ENCODE measurements at regions not wholly inside any gene's neighbourhood (a gene's known extent, or its start where the extent isn't known, plus 50 kb on each side); places are given as distances from the start of the nearest gene placed in this dataset.
"Not testable (repeated sequence)": the region's sequence is repeated elsewhere in the genome, so short reads cannot be mapped to it uniquely, and the experiment has no call there.

DNA sequence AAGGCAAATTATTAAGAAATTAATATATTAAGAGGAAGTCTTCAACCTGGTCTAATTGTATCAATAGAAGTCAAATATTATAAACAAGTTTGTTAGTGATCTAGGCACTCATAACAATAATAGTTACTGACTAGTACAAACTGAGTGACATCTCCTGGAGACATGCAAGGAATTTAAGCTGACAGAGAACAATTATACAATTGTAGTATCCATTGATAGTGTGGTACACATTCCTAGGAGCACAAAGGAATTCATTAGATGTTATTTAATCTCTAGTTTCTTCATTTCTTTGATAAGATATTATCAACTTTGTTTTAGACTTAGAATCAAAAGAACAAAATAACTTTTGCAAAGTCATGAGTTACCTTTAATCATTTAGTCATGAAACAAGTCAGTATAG, 1048.6 kb downstream of the PCDH7 start:
- no peak overlapping the region for H3K4me3 ChIP-seq (ENCODE audit: control insufficient read depth in 1 of 7, extremely low read depth in 1 of 7, insufficient read depth in 4 of 7, low read depth in 2 of 7, low read length in 6 of 7)
- no peak overlapping the region for H3K27ac ChIP-seq (ENCODE audit: insufficient read depth in 1 of 2, low read depth in 1 of 2, low read length in 2 of 2, poor library complexity in 1 of 2, severe bottlenecking in 2 of 2)
- ChIA-PET POLR2A (no interaction called here), CTCF (no interaction called here)
- no peaks in the 10 kb centered on the region for H3K4me1 ChIP-seq (ENCODE audit: control extremely low read depth in 1 of 4, control insufficient read depth in 4 of 4, insufficient read depth in 4 of 4, low read length in 3 of 4)
- no peak for DNase-seq
- H3K9me3 ChIP-seq (ENCODE audit: control extremely low read depth in 1 of 5, control insufficient read depth in 4 of 5, insufficient read depth in 2 of 5, low read depth in 1 of 5, low read length in 4 of 5): no peaks in the 10 kb centered on the region
- H3K27me3 ChIP-seq (replicated peaks in 2 of 5; ENCODE audit: control insufficient read depth in 4 of 5, insufficient read depth in 5 of 5, low read length in 4 of 5): no peaks in the 10 kb centered on the region
- no peaks in the 10 kb centered on the region for H3K36me3 ChIP-seq (ENCODE audit: control insufficient read depth in 4 of 4, insufficient read depth in 4 of 4, low read length in 3 of 4)

DNA sequence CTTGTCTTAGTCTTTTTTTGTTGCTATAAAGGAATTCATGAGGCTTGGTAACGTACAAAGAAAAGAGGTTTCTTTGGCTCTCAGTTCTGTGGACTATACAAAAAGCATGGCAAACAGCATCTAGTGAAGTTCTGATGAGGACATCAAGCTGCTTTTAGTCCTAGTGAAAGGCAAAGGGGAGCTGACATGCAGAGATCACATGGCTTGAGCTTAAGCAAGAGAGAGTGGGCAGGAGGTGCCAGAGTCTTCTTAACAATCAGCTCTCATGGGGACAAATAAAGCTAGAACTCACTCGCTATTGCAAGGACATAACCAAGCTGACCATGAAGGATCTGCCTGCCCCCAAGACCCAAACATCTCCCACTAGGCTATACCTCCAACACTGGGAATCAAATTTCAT, 1063.1 kb downstream of the PCDH7 start:
- Histone ChIP-seq H3K36me3 (ENCODE audit: control insufficient read depth in 4 of 4, insufficient read depth in 4 of 4, low read length in 3 of 4) (no peaks in the 10 kb centered on the region), H3K4me1 (ENCODE audit: control extremely low read depth in 1 of 4, control insufficient read depth in 4 of 4, insufficient read depth in 4 of 4, low read length in 3 of 4) (no peaks in the 10 kb centered on the region), H3K9me3 (ENCODE audit: control extremely low read depth in 1 of 5, control insufficient read depth in 4 of 5, insufficient read depth in 2 of 5, low read depth in 1 of 5, low read length in 4 of 5) (no peaks in the 10 kb centered on the region), H3K27ac (ENCODE audit: insufficient read depth in 1 of 2, low read depth in 1 of 2, low read length in 2 of 2, poor library complexity in 1 of 2, severe bottlenecking in 2 of 2) (no peak overlapping the region), H3K27me3 (replicated peaks in 2 of 5; ENCODE audit: control insufficient read depth in 4 of 5, insufficient read depth in 5 of 5, low read length in 4 of 5) (no peaks in the 10 kb centered on the region), H3K4me3 (ENCODE audit: control insufficient read depth in 1 of 7, extremely low read depth in 1 of 7, insufficient read depth in 4 of 7, low read depth in 2 of 7, low read length in 6 of 7) (no peak overlapping the region)
- no peak for DNase-seq
- 83% methylated on average over 2 of the region's 2 CpGs for WGBS (ENCODE audit: insufficient coverage)
- POLR2A ChIA-PET: no interaction called here
- CTCF ChIA-PET: no interaction called here

DNA sequence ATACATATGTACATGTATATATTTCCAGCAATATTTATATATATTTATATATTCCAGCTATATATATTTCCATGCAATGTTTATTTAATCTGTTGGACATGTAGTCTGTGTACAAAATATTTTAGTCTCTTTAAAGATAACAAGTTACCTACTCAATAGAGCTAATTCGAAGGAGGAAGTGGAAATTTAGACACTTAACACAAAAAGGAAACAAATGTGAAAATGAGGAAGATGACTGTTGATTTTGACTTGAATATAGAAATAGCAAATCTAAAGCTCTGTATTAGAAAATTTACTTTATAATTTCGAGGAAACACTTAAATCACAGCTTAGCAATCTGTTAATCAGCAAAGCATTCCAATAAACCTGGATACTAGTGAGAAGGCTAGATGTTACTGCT, 1064.4 kb downstream of the PCDH7 start:
- no CpG with 5 or more reads among the region's 2 CpGs for WGBS (ENCODE audit: insufficient coverage)
- Histone ChIP-seq H3K36me3 (ENCODE audit: control insufficient read depth in 4 of 4, insufficient read depth in 4 of 4, low read length in 3 of 4) (no peaks in the 10 kb centered on the region), H3K27ac (ENCODE audit: insufficient read depth in 1 of 2, low read depth in 1 of 2, low read length in 2 of 2, poor library complexity in 1 of 2, severe bottlenecking in 2 of 2) (no peak overlapping the region), H3K9me3 (ENCODE audit: control extremely low read depth in 1 of 5, control insufficient read depth in 4 of 5, insufficient read depth in 2 of 5, low read depth in 1 of 5, low read length in 4 of 5) (no peaks in the 10 kb centered on the region), H3K4me3 (ENCODE audit: control insufficient read depth in 1 of 7, extremely low read depth in 1 of 7, insufficient read depth in 4 of 7, low read depth in 2 of 7, low read length in 6 of 7) (no peak overlapping the region), H3K27me3 (replicated peaks in 2 of 5; ENCODE audit: control insufficient read depth in 4 of 5, insufficient read depth in 5 of 5, low read length in 4 of 5) (no peaks in the 10 kb centered on the region), H3K4me1 (ENCODE audit: control extremely low read depth in 1 of 4, control insufficient read depth in 4 of 4, insufficient read depth in 4 of 4, low read length in 3 of 4) (no peaks in the 10 kb centered on the region)
- POLR2A ChIA-PET: no interaction called here
- no peak for DNase-seq
- CTCF ChIA-PET: no interaction called here

DNA sequence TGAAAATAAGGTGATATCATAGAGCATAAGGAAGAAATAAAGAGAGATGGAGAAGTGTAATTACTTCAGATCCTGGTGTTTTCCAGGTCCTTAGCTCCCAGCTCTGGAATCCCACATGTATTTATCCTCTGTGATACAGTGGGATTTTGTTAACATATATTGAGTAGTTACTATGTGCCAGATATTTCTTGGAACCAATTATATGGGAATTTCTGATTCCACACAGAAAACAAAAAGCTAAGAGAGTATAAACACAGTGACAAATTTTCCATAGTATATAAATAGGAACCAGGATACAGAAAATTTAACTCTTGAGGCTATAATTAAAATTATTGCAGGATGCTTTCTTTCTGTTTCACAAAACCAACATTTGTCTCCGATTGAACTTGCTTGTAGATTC, 1067.5 kb downstream of the PCDH7 start:
- Histone ChIP-seq H3K27me3 (replicated peaks in 2 of 5; ENCODE audit: control insufficient read depth in 4 of 5, insufficient read depth in 5 of 5, low read length in 4 of 5) (no peaks in the 10 kb centered on the region), H3K36me3 (ENCODE audit: control insufficient read depth in 4 of 4, insufficient read depth in 4 of 4, low read length in 3 of 4) (no peaks in the 10 kb centered on the region), H3K9me3 (ENCODE audit: control extremely low read depth in 1 of 5, control insufficient read depth in 4 of 5, insufficient read depth in 2 of 5, low read depth in 1 of 5, low read length in 4 of 5) (no peaks in the 10 kb centered on the region), H3K4me1 (ENCODE audit: control extremely low read depth in 1 of 4, control insufficient read depth in 4 of 4, insufficient read depth in 4 of 4, low read length in 3 of 4) (no peaks in the 10 kb centered on the region), H3K27ac (ENCODE audit: insufficient read depth in 1 of 2, low read depth in 1 of 2, low read length in 2 of 2, poor library complexity in 1 of 2, severe bottlenecking in 2 of 2) (no peak overlapping the region), H3K4me3 (ENCODE audit: control insufficient read depth in 1 of 7, extremely low read depth in 1 of 7, insufficient read depth in 4 of 7, low read depth in 2 of 7, low read length in 6 of 7) (no peak overlapping the region)
- ChIA-PET CTCF (no interaction called here), POLR2A (no interaction called here)
- WGBS (ENCODE audit: insufficient coverage): 100% methylated on average over 1 of the region's 1 CpG
- no peak for DNase-seq

DNA sequence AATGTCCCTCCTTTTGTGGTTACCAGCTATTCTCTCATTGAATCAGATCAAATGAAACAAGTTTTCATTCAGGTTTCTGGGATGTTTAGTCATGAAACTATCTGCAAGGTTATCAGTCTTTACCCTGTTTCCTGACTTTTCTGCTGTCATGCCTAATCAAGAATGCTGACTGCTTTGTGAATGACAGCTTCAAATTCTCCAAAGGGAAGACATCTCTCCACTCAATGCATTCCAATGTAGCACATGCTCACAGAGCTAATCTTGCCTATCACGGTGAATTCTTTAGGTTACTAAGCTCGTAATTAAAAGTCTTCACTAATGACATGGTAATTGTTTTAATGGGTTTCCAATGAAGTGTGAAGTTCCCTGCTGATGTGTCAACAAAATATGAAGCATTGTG, 1068.5 kb downstream of the PCDH7 start:
- ChIA-PET CTCF (interaction anchor here (1.4 kb wide), 1 partner anchor 25 kb away, joined by 3 read pairs; no protein-coding TSS in a partner anchor), POLR2A (no interaction called here)
- WGBS (ENCODE audit: insufficient coverage): 100% methylated on average over 2 of the region's 2 CpGs
- Histone ChIP-seq H3K36me3 (ENCODE audit: control insufficient read depth in 4 of 4, insufficient read depth in 4 of 4, low read length in 3 of 4) (no peaks in the 10 kb centered on the region), H3K9me3 (ENCODE audit: control extremely low read depth in 1 of 5, control insufficient read depth in 4 of 5, insufficient read depth in 2 of 5, low read depth in 1 of 5, low read length in 4 of 5) (no peaks in the 10 kb centered on the region), H3K27ac (ENCODE audit: insufficient read depth in 1 of 2, low read depth in 1 of 2, low read length in 2 of 2, poor library complexity in 1 of 2, severe bottlenecking in 2 of 2) (no peak overlapping the region), H3K4me3 (ENCODE audit: control insufficient read depth in 1 of 7, extremely low read depth in 1 of 7, insufficient read depth in 4 of 7, low read depth in 2 of 7, low read length in 6 of 7) (no peak overlapping the region), H3K27me3 (replicated peaks in 2 of 5; ENCODE audit: control insufficient read depth in 4 of 5, insufficient read depth in 5 of 5, low read length in 4 of 5) (no peaks in the 10 kb centered on the region), H3K4me1 (ENCODE audit: control extremely low read depth in 1 of 4, control insufficient read depth in 4 of 4, insufficient read depth in 4 of 4, low read length in 3 of 4) (no peaks in the 10 kb centered on the region)
- DNase-seq: no peak

DNA sequence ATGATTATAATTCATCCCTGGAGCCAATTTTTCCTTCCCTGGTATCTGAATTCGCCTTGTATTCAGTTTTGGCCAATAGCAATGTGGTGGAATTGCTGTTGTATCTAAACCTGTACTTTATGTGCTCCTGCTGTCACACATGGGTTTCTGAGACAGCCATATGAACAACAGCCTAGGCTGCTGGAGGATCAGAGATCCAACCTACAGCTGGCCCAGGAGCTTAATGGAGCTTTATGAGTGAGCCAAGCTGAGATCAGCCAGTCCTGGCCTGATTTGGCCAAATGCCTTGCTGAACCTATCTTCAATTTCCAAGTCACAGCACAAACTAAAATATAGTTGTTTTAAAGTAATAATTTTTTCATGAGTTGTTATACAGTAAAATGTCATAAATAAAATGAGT, 1071.5 kb downstream of the PCDH7 start:
- Histone ChIP-seq H3K9me3 (ENCODE audit: control extremely low read depth in 1 of 5, control insufficient read depth in 4 of 5, insufficient read depth in 2 of 5, low read depth in 1 of 5, low read length in 4 of 5) (no peaks in the 10 kb centered on the region), H3K4me1 (ENCODE audit: control extremely low read depth in 1 of 4, control insufficient read depth in 4 of 4, insufficient read depth in 4 of 4, low read length in 3 of 4) (no peaks in the 10 kb centered on the region), H3K36me3 (ENCODE audit: control insufficient read depth in 4 of 4, insufficient read depth in 4 of 4, low read length in 3 of 4) (no peaks in the 10 kb centered on the region), H3K4me3 (ENCODE audit: control insufficient read depth in 1 of 7, extremely low read depth in 1 of 7, insufficient read depth in 4 of 7, low read depth in 2 of 7, low read length in 6 of 7) (no peak overlapping the region), H3K27ac (ENCODE audit: insufficient read depth in 1 of 2, low read depth in 1 of 2, low read length in 2 of 2, poor library complexity in 1 of 2, severe bottlenecking in 2 of 2) (no peak overlapping the region), H3K27me3 (replicated peaks in 2 of 5; ENCODE audit: control insufficient read depth in 4 of 5, insufficient read depth in 5 of 5, low read length in 4 of 5) (no peaks in the 10 kb centered on the region)
- ChIA-PET CTCF (no interaction called here), POLR2A (no interaction called here)
- DNase-seq: no peak
- no CpG with 5 or more reads among the region's 1 CpG for WGBS (ENCODE audit: insufficient coverage)

DNA sequence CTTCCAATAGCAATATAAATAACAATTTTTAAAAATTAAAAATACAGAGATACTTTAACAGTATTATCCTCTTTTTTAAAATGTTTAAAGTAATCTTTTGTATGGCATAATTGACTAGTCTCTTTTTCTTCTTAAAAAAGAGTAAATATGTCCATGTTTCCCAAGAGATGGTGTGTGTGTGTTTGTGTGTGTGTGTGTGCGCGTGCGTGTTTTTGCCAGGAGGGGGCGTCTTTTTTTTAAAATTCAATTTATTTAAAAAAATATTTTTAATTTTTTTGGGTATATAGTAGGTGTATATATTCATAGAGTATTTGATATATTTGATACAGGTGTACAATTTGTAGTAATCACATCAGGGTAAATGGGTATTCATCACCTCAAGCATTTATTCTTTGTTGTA, 1073.7 kb downstream of the PCDH7 start:
- no peaks in the 10 kb centered on the region for H3K4me1 ChIP-seq (ENCODE audit: control extremely low read depth in 1 of 4, control insufficient read depth in 4 of 4, insufficient read depth in 4 of 4, low read length in 3 of 4)
- POLR2A ChIA-PET: no interaction called here
- no peaks in the 10 kb centered on the region for H3K9me3 ChIP-seq (ENCODE audit: control extremely low read depth in 1 of 5, control insufficient read depth in 4 of 5, insufficient read depth in 2 of 5, low read depth in 1 of 5, low read length in 4 of 5)
- CTCF ChIA-PET: no interaction called here
- no CpG with 5 or more reads among the region's 4 CpGs for WGBS (ENCODE audit: insufficient coverage)
- no peaks in the 10 kb centered on the region for H3K27me3 ChIP-seq (replicated peaks in 2 of 5; ENCODE audit: control insufficient read depth in 4 of 5, insufficient read depth in 5 of 5, low read length in 4 of 5)
- H3K4me3 ChIP-seq (ENCODE audit: control insufficient read depth in 1 of 7, extremely low read depth in 1 of 7, insufficient read depth in 4 of 7, low read depth in 2 of 7, low read length in 6 of 7): no peak overlapping the region
- H3K27ac ChIP-seq (ENCODE audit: insufficient read depth in 1 of 2, low read depth in 1 of 2, low read length in 2 of 2, poor library complexity in 1 of 2, severe bottlenecking in 2 of 2): no peak overlapping the region
- peak in 1 of 3 donors; percentile 1 for DNase-seq
- H3K36me3 ChIP-seq (ENCODE audit: control insufficient read depth in 4 of 4, insufficient read depth in 4 of 4, low read length in 3 of 4): no peaks in the 10 kb centered on the region

DNA sequence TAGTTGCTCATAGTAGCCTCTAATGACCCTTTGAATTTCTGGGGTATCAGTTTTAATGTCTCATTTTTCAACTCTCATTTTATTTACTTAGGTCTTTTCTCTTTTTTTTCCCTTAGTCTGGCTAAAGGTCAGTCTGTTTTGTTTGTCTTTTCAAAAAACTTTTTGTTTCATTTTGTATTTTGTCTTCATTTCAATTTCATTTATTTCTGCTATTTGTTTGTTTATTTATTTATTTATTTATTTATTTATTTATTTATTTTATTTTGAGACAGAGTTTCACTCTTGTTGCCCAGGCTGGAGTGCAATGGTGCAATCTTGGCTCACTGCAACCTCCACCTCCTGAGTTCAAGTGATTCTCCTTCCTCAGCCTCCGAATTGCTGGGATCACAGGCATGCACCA, 1076.9 kb downstream of the PCDH7 start:
- no CpG with 5 or more reads among the region's 1 CpG for WGBS (ENCODE audit: insufficient coverage)
- POLR2A ChIA-PET; DNase-seq; H3K27me3 ChIP-seq (replicated peaks in 2 of 5; ENCODE audit: control insufficient read depth in 4 of 5, insufficient read depth in 5 of 5, low read length in 4 of 5); CTCF ChIA-PET; H3K4me3 ChIP-seq (ENCODE audit: control insufficient read depth in 1 of 7, extremely low read depth in 1 of 7, insufficient read depth in 4 of 7, low read depth in 2 of 7, low read length in 6 of 7); H3K4me1 ChIP-seq (ENCODE audit: control extremely low read depth in 1 of 4, control insufficient read depth in 4 of 4, insufficient read depth in 4 of 4, low read length in 3 of 4); H3K27ac ChIP-seq (ENCODE audit: insufficient read depth in 1 of 2, low read depth in 1 of 2, low read length in 2 of 2, poor library complexity in 1 of 2, severe bottlenecking in 2 of 2); H3K36me3 ChIP-seq (ENCODE audit: control insufficient read depth in 4 of 4, insufficient read depth in 4 of 4, low read length in 3 of 4); H3K9me3 ChIP-seq (ENCODE audit: control extremely low read depth in 1 of 5, control insufficient read depth in 4 of 5, insufficient read depth in 2 of 5, low read depth in 1 of 5, low read length in 4 of 5): not testable (repeated sequence)

Measured in common myeloid progenitor, CD34-positive (primary cell).